SU-DHL-6 (cell line): ENCODE measurements at regions not wholly inside any gene's neighbourhood (a gene's known extent, or its start where the extent isn't known, plus 50 kb on each side); places are given as distances from the start of the nearest gene placed in this dataset.
A peak's percentile ranks its signal among the peaks of the same experiment; 100 is the strongest.

Experiments used
- H2AFZ ChIP-seq: fragments of 200-600 bp; sonication (generic); 2 replicates; pipeline ENCODE4 v1.6.1; 2014; ENCODE audit warnings: low read depth, mild to moderate bottlenecking, moderate library complexity, mixed read lengths, antibody characterized with exemption, low read length; ENCODE audit not compliant: severe bottlenecking
- H3F3A ChIP-seq: fragments of 200-600 bp; shearing (Covaris generic); 2 replicates; pipeline ENCODE4 v1.6.0; 2016; ENCODE audit warnings: antibody characterized with exemption, mild to moderate bottlenecking; ENCODE audit not compliant: insufficient read depth
- H3K27ac ChIP-seq: fragments of 200-600 bp; sonication (generic); 2 replicates; pipeline ENCODE4 v1.5.1; 2016; ENCODE audit warnings: low read depth, mild to moderate bottlenecking, low read length, moderate library complexity, mixed read lengths
- H3K27me3 ChIP-seq: fragments of 200-600 bp; sonication (generic), shearing (Covaris generic); 2 replicates; pipeline ENCODE4 v1.6.0; 2014; ENCODE audit warnings: mild to moderate bottlenecking, low read length
- H3K36me3 ChIP-seq: fragments of 200-600 bp; sonication (generic); 2 replicates; pipeline ENCODE4 v1.6.1; 2014; ENCODE audit warnings: mild to moderate bottlenecking, low read length, mixed read lengths
- H3K4me2 ChIP-seq: fragments of 300-600, 200-600 bp; shearing (Covaris generic), sonication (generic); 2 replicates; pipeline ENCODE4 v1.6.0; 2014; ENCODE audit warnings: low read length, low read depth, mild to moderate bottlenecking; ENCODE audit not compliant: poor library complexity, severe bottlenecking
- H3K4me3 ChIP-seq: fragments of 200-600 bp; sonication (generic); 2 replicates; pipeline ENCODE4 v1.5.1; 2014; ENCODE audit warnings: antibody characterized with exemption, low read length, mild to moderate bottlenecking, mixed read lengths; ENCODE audit not compliant: insufficient read depth, poor library complexity, severe bottlenecking
- H3K79me2 ChIP-seq: fragments of 200-600 bp; sonication (generic); 2 replicates; pipeline ENCODE4 v1.6.1; 2014; ENCODE audit warnings: mild to moderate bottlenecking, low read length, moderate library complexity; ENCODE audit not compliant: insufficient read depth
- H3K9ac ChIP-seq: fragments of 200-600 bp; sonication (generic); 2 replicates; pipeline ENCODE4 v1.7.0; 2014; ENCODE audit warnings: mild to moderate bottlenecking, low read length
- H3K9me2 ChIP-seq: fragments of 200-600 bp; sonication (generic); replicated peaks from 2 replicates; pipeline ENCODE4 v1.6.1; 2014; ENCODE audit warnings: low read length; ENCODE audit not compliant: insufficient read depth
- H3K9me3 ChIP-seq: fragments of 200-600 bp; sonication (generic); 2 replicates; pipeline ENCODE4 v1.6.1; 2014; ENCODE audit warnings: low read length, mixed read lengths; ENCODE audit not compliant: insufficient read depth
- H4K20me1 ChIP-seq: fragments of 200-600 bp; sonication (generic); 2 replicates; pipeline ENCODE4 v1.6.1; 2014; ENCODE audit warnings: low read depth, mild to moderate bottlenecking, antibody characterized with exemption, low read length, moderate library complexity, mixed read lengths
- CTCF ChIP-seq: fragments of 200-600 bp; sonication (generic); IDR thresholded peaks from one replicate; pipeline ENCODE4 v1.5.1; 2017; ENCODE audit warnings: antibody characterized with exemption, mild to moderate bottlenecking, low read length, moderate library complexity; ENCODE audit not compliant: insufficient read depth, poor library complexity, severe bottlenecking
- EZH2phosphoT487 ChIP-seq: fragments of 200-600 bp; sonication (generic), shearing (Covaris generic); conservative IDR thresholded peaks from 2 replicates; pipeline ENCODE4 v1.6.1; 2018; ENCODE audit warnings: mild to moderate bottlenecking, antibody characterized with exemption, low read length, moderate library complexity, mixed read lengths

GRCh38 chr3:189507856-189508255, 123.3 kb upstream of the TP63 start:
- no peaks in the 10 kb centered on the region for H3K9me3 ChIP-seq
- H3K79me2 ChIP-seq: no peaks in the 10 kb centered on the region
- H3K4me3 ChIP-seq: no peak overlapping the region
- TF ChIP-seq EZH2phosphoT487 (no peak), CTCF (no peak)
- no peaks in the 10 kb centered on the region for H3K36me3 ChIP-seq
- H3K9ac ChIP-seq: no peak overlapping the region
- no peaks in the 10 kb centered on the region for H3K27me3 ChIP-seq
- H3K27ac ChIP-seq: no peak overlapping the region
- H4K20me1 ChIP-seq: no peaks in the 10 kb centered on the region
- H3F3A ChIP-seq: no peaks in the 10 kb centered on the region
- peak overlapping the region; percentile 18 for H3K4me2 ChIP-seq
- no peaks in the 10 kb centered on the region for H3K9me2 ChIP-seq
- H2AFZ ChIP-seq: no peak overlapping the region

GRCh38 chr3:189508784-189509501, 122.2 kb upstream of the TP63 start:
- Histone ChIP-seq H2AFZ (no peak overlapping the region), H4K20me1 (no peaks in the 10 kb centered on the region), H3K27me3 (no peaks in the 10 kb centered on the region), H3K9me3 (no peaks in the 10 kb centered on the region), H3K36me3 (no peaks in the 10 kb centered on the region), H3K9ac (no peak overlapping the region), H3K27ac (no peak overlapping the region), H3K4me2 (no peak overlapping the region), H3K9me2 (no peaks in the 10 kb centered on the region), H3K79me2 (no peaks in the 10 kb centered on the region), H3F3A (no peaks in the 10 kb centered on the region), H3K4me3 (no peak overlapping the region)
- no peak for TF ChIP-seq CTCF
- TF ChIP-seq EZH2phosphoT487: no peak

- no peak for TF ChIP-seq EZH2phosphoT487
- TF ChIP-seq CTCF: peak; percentile 20
- Histone ChIP-seq H3F3A (no peaks in the 10 kb centered on the region), H3K9me3 (no peaks in the 10 kb centered on the region), H4K20me1 (no peaks in the 10 kb centered on the region), H2AFZ (no peak overlapping the region), H3K9me2 (no peaks in the 10 kb centered on the region), H3K4me3 (no peak overlapping the region), H3K27ac (peak overlapping the region; percentile 61), H3K4me2 (peak overlapping the region; percentile 35), H3K27me3 (no peaks in the 10 kb centered on the region), H3K79me2 (no peaks in the 10 kb centered on the region), H3K36me3 (no peaks in the 10 kb centered on the region), H3K9ac (peak overlapping the region; percentile 16; the same call in 1 of the 2 replicates)
Measured at GRCh38 chr3:189512039-189512438, 119.2 kb upstream of the TP63 start.
